ENCODE measurements at regions not wholly inside any gene's neighbourhood (a gene's known extent, or its start where the extent isn't known, plus 50 kb on each side); places are given as distances from the start of the nearest gene placed in this dataset.
A peak's percentile ranks its signal among the peaks of the same experiment; 100 is the strongest.

GRCh38 chr6:54535568-54535967 lies 227.3 kb downstream of the TINAG start:
- in situ Hi-C loops (cut with MboI) (no loop called here), intact Hi-C loops (cut with micrococcal nuclease) (no loop called here)
- TF ChIP-seq RUNX1 (IDR thresholded peaks at IDR 0.05; ENCODE audit: low read depth) (no peak), JUN (IDR thresholded peaks at IDR 0.05; ENCODE audit: borderline replicate concordance, low read depth, low read length) (no peak), JUN (CRISPR knock-in tag; IDR thresholded peaks at IDR 0.05; ENCODE audit: borderline replicate concordance) (no peak), ZNF57 (CRISPR knock-in tag; IDR thresholded peaks at IDR 0.05) (no peak), FOSL1 (tag; conservative IDR thresholded peaks at IDR 0.05) (no peak), MAFK (IDR thresholded peaks at IDR 0.05; ENCODE audit: low read length) (peak; percentile 25; the same call in 1 of the 2 replicates), KLF6 (CRISPR knock-in tag; IDR thresholded peaks at IDR 0.05; ENCODE audit: borderline replicate concordance) (no peak)
- TF ChIP-seq, protein P1, sequence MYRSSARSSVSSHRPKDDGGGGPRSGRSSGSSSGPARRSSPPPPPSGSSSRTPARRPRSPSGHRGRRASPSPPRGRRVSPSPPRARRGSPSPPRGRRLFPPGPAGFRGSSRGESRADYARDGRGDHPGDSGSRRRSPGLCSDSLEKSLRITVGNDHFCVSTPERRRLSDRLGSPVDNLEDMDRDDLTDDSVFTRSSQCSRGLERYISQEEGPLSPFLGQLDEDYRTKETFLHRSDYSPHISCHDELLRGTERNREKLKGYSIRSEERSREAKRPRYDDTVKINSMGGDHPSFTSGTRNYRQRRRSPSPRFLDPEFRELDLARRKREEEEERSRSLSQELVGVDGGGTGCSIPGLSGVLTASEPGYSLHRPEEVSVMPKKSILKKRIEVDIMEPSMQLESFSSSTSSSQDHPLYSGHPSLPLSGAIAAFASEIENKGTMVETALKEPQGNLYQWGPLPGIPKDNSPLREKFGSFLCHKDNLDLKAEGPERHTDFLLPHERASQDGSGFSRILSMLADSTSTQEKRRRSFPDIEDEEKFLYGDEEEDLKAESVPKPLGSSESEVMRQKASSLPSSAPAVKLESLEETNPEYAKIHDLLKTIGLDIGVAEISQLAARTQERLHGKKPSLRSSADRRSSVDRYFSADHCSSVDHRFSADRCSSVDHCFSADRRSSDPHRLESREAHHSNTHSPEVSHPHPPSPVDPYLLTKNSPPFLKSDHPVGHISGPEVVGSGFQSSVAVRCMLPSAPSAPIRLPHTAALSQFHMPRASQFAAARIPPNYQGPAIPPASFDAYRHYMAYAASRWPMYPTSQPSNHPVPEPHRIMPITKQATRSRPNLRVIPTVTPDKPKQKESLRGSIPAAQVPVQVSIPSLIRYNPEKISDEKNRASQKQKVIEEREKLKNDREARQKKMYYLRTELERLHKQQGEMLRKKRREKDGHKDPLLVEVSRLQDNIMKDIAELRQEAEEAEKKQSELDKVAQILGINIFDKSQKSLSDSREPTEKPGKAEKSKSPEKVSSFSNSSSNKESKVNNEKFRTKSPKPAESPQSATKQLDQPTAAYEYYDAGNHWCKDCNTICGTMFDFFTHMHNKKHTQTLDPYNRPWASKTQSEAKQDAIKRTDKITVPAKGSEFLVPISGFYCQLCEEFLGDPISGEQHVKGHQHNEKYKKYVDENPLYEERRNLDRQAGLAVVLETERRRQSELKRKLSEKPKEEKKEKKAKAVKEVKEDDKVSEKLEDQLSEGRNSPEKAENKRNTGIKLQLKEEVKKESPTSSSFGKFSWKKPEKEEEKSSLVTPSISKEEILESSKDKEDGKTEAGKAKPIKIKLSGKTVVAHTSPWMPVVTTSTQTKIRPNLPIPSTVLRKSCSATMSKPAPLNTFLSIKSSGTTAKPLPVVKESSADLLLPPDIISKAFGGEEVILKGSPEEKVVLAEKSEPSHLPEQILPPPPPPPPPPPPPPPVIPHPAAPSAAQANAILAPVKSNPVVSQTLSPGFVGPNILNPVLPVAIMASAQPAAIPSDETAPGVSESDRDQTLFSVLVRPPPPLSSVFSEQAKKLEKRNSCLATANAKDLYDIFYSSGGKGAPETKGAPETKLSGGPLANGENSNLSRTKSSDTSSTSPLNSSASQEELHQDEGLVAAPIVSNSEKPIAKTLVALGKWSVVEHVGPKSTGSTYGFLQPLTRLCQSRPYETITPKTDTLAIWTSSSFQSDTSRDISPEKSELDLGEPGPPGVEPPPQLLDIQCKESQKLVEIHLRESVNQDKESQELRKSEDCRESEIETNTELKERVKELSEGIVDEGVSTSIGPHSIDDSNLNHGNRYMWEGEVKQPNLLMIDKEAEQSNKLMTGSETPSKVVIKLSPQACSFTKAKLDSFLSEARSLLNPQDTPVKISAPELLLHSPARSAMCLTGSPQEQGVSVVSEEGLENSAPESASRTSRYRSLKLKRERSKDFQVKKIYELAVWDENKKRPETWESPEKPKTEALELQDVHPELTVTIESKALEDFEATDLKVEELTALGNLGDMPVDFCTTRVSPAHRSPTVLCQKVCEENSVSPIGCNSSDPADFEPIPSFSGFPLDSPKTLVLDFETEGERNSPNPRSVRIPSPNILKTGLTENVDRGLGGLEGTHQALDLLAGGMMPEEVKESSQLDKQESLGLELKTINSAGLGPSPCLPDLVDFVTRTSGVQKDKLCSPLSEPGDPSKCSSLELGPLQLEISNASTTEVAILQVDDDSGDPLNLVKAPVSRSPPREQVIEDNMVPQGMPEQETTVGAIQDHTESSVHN (IDR thresholded peaks at IDR 0.05; ENCODE audit: borderline replicate concordance in 1 of 2, low read depth in 1 of 2): no peak
- Histone ChIP-seq H4K20me1 (replicated peaks; ENCODE audit: control insufficient read depth, insufficient read depth, low read length) (no peaks in the 10 kb centered on the region), H3K4me1 (replicated peaks in 1 of 2; ENCODE audit: control insufficient read depth in 2 of 2, insufficient read depth in 2 of 2, low read length in 2 of 2) (no peaks in the 10 kb centered on the region), H3K79me2 (ENCODE audit: control insufficient read depth, insufficient read depth, low read length) (no peaks in the 10 kb centered on the region), H3K9me3 (replicated peaks; ENCODE audit: control insufficient read depth, insufficient read depth, low read depth, low read length) (peaks cover 2% of the 10 kb centered on the region; the same call in 1 of the 2 replicates), H3K9me1 (ENCODE audit: control insufficient read depth, insufficient read depth, low read length) (no peaks in the 10 kb centered on the region), H2AFZ (ENCODE audit: low read depth, low read length) (no peak overlapping the region), H3K27me3 (ENCODE audit: control insufficient read depth in 2 of 2, insufficient read depth in 2 of 2, low read length in 2 of 2) (no peaks in the 10 kb centered on the region), H3K4me3 (no peak overlapping the region), H3K36me3 (ENCODE audit: control insufficient read depth, insufficient read depth, low read length) (no peaks in the 10 kb centered on the region), H3K4me2 (ENCODE audit: insufficient read depth, low read length) (no peak overlapping the region), H3K27ac (ENCODE audit: extremely low read depth, low read depth, low read length) (no peak overlapping the region), H3K9ac (ENCODE audit: insufficient read depth in 1 of 2, low read depth in 2 of 2, low read length in 2 of 2) (no peak overlapping the region)
- CTCF ChIA-PET (ENCODE audit: low intra/inter-chr PET ratio): no interaction called here
- ATAC-seq (no peak), FAIRE-seq (no peak), DNase-seq (ENCODE audit: extremely low read depth in 1 of 4, low spot score in 3 of 4) (no peak)
- POLR2A ChIA-PET: no interaction called here
- WGBS (ENCODE audit: insufficient coverage, low coverage, missing lambda C conversion rate): 0% methylated on average over 1 of the region's 1 CpG
- BruUV-seq (replicated peaks): no TSS peak
